ENCODE measurements at regions not wholly inside any gene's neighbourhood (a gene's known extent, or its start where the extent isn't known, plus 50 kb on each side); places are given as distances from the start of the nearest gene placed in this dataset.

- TF ChIP-seq CTCF (IDR thresholded peaks at IDR 0.05; ENCODE audit: low read depth, low read length): no peak
- no peak for DNase-seq (ENCODE audit: extremely low read depth, low read depth)
These were observed 259.7 kb downstream of the AHR start for GRCh38 chr7:17558135-17558534.

- no peak for DNase-seq (ENCODE audit: extremely low read depth, low read depth)
- TF ChIP-seq CTCF (IDR thresholded peaks at IDR 0.05; ENCODE audit: low read depth, low read length): no peak
These were observed 260.3 kb downstream of the AHR start for GRCh38 chr7:17558558-17559332.

GRCh38 chr7:17559388-17559787 is 260.9 kb downstream of the AHR start:
- TF ChIP-seq CTCF (IDR thresholded peaks at IDR 0.05; ENCODE audit: low read depth, low read length): no peak
- no peak for DNase-seq (ENCODE audit: extremely low read depth, low read depth)

GRCh38 chr7:17560516-17560915 is 262.1 kb downstream of the AHR start:
- no peak for TF ChIP-seq CTCF (IDR thresholded peaks at IDR 0.05; ENCODE audit: low read depth, low read length)
- no peak for DNase-seq (ENCODE audit: extremely low read depth, low read depth)

- DNase-seq (ENCODE audit: extremely low read depth, low read depth): no peak
- TF ChIP-seq CTCF (IDR thresholded peaks at IDR 0.05; ENCODE audit: low read depth, low read length): no peak
These were observed 262.5 kb downstream of the AHR start for GRCh38 chr7:17560966-17561365.

- no peak for DNase-seq (ENCODE audit: extremely low read depth, low read depth)
- TF ChIP-seq CTCF (IDR thresholded peaks at IDR 0.05; ENCODE audit: low read depth, low read length): no peak
These were observed 266.3 kb downstream of the AHR start for GRCh38 chr7:17564678-17565212.

- no peak for TF ChIP-seq CTCF (IDR thresholded peaks at IDR 0.05; ENCODE audit: low read depth, low read length)
These were observed 281.7 kb downstream of the AHR start for GRCh38 chr7:17580141-17580540.

More at GRCh38 chr7:17580141-17580540, 281.7 kb downstream of the AHR start:
- DNase-seq (ENCODE audit: extremely low read depth, low read depth): no peak
